C1 segment of cervical spinal cord (tissue), 14 donors: ENCODE measurements at regions not wholly inside any gene's neighbourhood (a gene's known extent, or its start where the extent isn't known, plus 50 kb on each side); places are given as distances from the start of the nearest gene placed in this dataset.

ENCODE experiments used
- DNase-seq, 14 donors: peaks; one replicate each; lab custom pipeline; 2025; lab: John Stamatoyannopoulos, UW

DNA sequence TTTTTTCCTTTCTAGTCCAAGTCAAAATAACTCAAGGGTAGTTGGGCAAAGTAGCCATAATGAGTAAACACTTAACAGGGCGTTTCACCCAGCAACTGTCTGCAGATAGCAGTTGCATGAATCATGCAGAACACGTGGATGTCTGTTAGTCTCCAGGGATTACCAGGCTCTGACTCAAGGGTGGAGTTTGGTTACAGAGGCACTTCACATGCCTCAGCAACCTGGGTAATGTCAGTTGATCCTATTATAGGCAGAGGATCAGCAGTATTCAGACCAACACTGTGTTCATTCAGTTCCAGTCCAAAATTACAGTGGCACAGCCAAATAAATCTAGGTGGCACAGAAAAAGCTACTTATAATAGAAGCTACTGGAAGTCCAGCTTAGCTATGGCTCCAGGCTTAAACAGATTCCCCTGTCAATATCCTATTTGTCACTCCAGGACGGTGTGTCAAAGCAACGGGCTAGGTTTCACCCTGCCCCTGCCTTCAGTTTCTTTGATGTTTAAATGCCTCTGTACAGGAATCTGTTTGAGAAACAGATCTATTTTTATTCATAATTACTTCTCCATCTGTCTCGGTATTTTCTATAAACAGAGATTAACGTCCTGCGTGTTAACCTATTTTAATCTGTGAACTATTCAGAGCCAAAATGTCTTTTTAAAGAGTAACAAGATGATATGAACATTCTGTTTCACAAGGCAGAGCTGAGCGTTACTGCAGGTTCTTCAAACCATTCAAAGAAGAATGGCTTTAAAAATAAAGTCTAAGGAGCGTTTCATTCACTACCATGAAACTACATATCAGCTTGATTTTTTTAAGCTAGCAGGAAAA lies 162.6 kb upstream of the AKR1E2 start:
- peak in 1 of 14 donors; percentile 18 for DNase-seq

- DNase-seq: no peak
Observed at GRCh38 chr10:4662576-4663161, 163.3 kb upstream of the AKR1E2 start.

- DNase-seq: no peak
Observed at GRCh38 chr10:4661511-4662255, 164.3 kb upstream of the AKR1E2 start.

DNA sequence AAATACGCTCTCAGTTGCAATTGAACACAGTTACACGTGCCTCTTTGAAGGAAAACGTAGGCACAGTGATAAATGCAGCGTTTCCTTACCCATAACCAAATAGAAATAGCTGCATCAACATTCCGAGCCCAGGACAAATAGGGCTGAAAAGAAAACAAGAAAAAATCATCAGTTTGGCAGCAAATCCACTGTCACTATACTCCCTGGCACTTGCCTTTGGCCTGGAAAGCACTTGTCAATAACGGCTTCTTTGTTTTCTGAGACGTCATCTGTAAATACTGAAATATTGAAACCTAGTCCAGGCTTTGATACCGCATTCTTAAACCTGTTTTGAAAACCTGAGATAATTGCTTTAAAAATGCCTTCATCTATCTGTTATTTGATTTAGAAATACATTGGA lies 167.2 kb upstream of the AKR1E2 start:
- no peak for DNase-seq

DNA sequence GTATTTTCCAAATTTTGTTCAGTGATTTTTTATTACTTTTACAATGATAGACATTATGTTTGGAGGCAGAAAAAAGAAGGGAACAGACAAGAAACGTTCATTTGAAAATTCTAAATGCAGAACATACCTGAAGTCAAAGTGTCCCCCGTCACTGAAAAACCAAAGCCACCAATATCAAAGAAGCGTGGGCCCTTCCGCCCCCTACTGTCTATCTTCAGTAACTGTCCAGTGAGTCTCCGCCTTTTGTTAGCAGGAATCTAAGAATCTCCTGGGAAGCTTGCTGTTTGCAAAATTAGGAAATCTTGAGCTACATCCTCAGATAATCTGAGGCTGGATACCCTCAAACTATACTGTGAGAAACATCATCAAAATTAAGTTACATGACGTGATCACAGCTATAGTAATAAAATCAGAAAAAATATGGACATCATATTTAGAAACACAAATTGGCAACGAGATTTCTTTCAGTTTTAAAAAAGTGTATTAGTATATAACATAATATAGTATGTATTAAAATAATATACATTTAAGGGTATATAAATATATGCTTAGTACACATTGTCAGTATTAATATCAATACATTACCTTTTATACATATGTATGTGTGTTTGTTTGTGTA lies 169.3 kb upstream of the AKR1E2 start:
- peak in 3 of 14 donors; percentile 8 to 37 (median 23) for DNase-seq

DNA sequence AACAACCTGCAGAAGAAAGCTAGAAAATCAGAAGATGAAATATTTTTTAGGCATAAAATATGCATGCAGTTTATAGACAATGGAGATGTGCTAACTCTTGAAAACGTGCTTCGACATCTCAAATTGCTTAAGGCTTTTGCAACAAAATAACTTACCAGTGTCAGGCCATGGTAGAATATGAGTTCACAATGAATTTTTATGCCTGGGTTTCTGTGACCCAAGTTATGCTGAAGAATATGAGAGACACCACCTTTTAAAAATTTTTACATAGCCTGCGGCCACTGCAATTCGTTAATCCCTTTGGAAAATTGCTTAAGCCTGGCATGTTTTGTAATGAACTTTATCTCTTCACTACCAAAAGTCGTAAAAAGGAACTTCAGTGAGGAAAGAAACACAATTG lies 170.1 kb upstream of the AKR1E2 start:
- DNase-seq: no peak

GRCh38 chr10:4655406-4655805 lies 170.6 kb upstream of the AKR1E2 start:
- no peak for DNase-seq

- no peak for DNase-seq
Observed at GRCh38 chr10:4654496-4654895, 171.5 kb upstream of the AKR1E2 start.

DNA sequence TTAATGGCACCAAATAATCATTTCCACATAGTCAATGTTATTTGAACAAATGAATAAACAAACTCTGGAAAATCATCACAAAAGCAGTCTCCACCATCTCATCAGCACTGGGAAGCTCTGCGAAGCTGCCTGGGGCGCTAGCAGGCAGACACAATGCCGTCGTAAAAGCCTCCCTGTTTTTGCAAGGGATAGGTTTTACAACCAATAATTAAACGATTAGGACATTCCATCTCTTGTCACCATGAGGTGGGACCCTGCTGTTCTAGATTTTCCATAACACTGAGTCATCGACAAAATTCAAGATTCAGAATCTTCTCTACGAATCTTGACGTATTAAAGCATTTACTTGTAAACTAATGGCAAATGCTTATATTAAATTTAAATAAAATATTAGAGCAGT lies 172.8 kb upstream of the AKR1E2 start:
- no peak for DNase-seq

GRCh38 chr10:4652111-4653010 lies 173.6 kb upstream of the AKR1E2 start:
- DNase-seq: no peak

GRCh38 chr10:4651404-4652037 lies 174.5 kb upstream of the AKR1E2 start:
- DNase-seq: no peak

DNA sequence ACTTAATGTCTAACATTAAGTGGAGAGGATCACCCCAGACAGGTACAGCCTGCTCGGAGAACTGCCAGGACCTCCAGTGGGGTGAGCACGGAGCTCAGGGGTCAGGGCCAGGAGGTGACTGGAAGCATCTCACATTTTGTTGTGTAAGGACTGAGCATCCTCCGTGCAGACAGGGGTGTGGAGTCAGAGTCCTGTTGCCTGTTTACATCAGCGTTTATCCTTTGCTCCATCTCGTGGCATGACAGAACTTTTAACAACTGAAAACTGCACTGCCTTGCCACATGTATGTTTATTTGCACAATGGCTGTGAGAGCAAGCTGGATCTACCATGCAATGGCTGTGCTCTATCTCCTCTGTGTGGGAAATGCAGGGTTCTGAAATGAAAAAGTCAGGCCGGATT lies 175.4 kb upstream of the AKR1E2 start:
- DNase-seq: no peak

GRCh38 chr10:4649886-4650508 lies 176.0 kb upstream of the AKR1E2 start:
- DNase-seq: no peak

DNA sequence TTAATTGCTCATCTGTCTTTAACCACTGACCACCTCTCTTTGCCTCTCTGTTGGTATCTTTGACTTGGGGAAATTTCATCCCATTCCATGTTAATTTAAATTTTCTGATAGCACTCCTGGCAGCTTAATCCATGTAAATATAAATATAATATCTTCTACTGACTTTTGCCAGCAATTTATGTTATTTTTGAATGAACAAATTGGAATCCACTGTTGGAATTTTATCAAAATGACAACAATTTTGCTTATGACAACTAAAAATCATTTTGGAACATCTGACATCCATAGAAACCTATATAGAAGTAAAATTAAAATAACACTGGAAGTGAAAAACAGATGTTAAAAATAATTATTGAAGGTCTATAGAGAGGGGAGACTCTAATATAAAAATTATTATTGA lies 176.5 kb upstream of the AKR1E2 start:
- no peak for DNase-seq

DNA sequence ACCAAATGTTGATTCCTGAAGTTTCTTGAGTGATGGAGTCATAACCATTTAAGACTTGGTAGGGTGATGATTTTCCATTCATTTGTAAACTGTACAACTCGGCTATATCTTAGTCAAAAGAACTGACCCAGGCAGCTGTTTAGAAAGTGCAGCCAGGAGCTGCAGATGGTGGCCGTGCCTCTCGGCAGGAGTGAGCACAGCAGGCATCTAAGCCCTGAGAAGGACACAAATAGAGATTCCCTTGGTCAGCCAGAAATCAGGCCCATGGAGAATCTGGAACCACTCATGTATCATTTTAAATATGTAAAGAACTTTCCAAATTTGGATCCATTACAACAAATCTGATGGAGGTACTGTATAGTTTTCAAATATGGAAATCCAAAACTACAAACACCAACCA lies 177.0 kb upstream of the AKR1E2 start:
- no peak for DNase-seq

- no peak for DNase-seq
Observed at GRCh38 chr10:4647109-4647785, 178.8 kb upstream of the AKR1E2 start.

- no peak for DNase-seq
Observed at GRCh38 chr10:4646547-4646946, 179.5 kb upstream of the AKR1E2 start.

- no peak for DNase-seq
Observed at GRCh38 chr10:4645836-4646235, 180.2 kb upstream of the AKR1E2 start.

DNA sequence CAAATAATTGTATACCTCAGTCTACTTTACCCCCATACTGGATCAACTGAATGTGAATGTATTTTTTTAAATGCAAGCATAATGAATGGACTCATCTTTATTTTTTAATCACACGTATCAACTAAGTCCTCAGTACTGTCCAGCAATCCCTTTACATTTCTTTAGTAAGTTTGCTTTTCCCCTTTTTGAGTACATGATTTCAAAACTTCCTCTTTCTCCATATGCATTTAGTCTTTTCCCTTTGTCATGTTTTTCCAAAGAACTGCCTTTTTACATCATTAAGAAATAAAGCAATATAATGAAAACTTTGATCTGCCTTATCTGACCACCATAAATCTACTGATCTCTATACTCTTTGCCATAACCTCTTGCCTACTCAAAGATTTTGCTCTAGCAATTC lies 182.5 kb upstream of the AKR1E2 start:
- no peak for DNase-seq

GRCh38 chr10:4639960-4640359 lies 186.0 kb upstream of the AKR1E2 start:
- no peak for DNase-seq
